DND-41 (cell line): ENCODE measurements at regions not wholly inside any gene's neighbourhood (a gene's known extent, or its start where the extent isn't known, plus 50 kb on each side); places are given as distances from the start of the nearest gene placed in this dataset.

Experiments
- ATAC-seq: fragments of 200-7000 bp; cut with Tn5 transposase; 3 replicates; pipeline ENCODE4 v1.9.1; 2021; ENCODE audit warnings: low read depth; ENCODE audit not compliant: insufficient read depth
- DNase-seq: peaks from one replicate; pipeline ENCODE4 v3.0.0-alpha.2; 2020
- H2AFZ ChIP-seq: 2 replicates; pipeline ENCODE4 v1.6.0; 2012; ENCODE audit warnings: low read depth, low read length
- H3K27ac ChIP-seq: 2 replicates; pipeline ENCODE4 v1.5.1; 2012; ENCODE audit warnings: low read length, inconsistent platforms
- H3K27me3 ChIP-seq: fragments of 200-600 bp; sonication (generic); 2 replicates; pipeline ENCODE4 v1.6.0; 2012; ENCODE audit warnings: low read length, mild to moderate bottlenecking, inconsistent platforms; ENCODE audit not compliant: insufficient read depth, poor library complexity
- H3K36me3 ChIP-seq: 2 replicates; pipeline ENCODE4 v1.5.1; 2012; ENCODE audit warnings: low read length, inconsistent platforms; ENCODE audit not compliant: insufficient read depth
- H3K4me1 ChIP-seq: 2 replicates; pipeline ENCODE4 v1.5.1; 2012; ENCODE audit warnings: mild to moderate bottlenecking, low read length; ENCODE audit not compliant: insufficient read depth
- H3K4me2 ChIP-seq: 2 replicates; pipeline ENCODE4 v1.6.0; 2012; ENCODE audit warnings: mild to moderate bottlenecking, moderate library complexity, low read length, inconsistent platforms; ENCODE audit not compliant: insufficient read depth
- H3K4me3 ChIP-seq, 2 experiments: fragments of 200-600 bp in 1 of 2; shearing (Covaris generic) in 1 of 2; 2 replicates each; pipeline ENCODE4 v1.5.1; 2012 to 2016; ENCODE audit warnings: inconsistent platforms in 2 of 2, low read length in 2 of 2, mild to moderate bottlenecking in 2 of 2, low read depth in 1 of 2, moderate library complexity in 1 of 2
- H3K79me2 ChIP-seq: 2 replicates; pipeline ENCODE4 v1.6.0; 2012; ENCODE audit warnings: low read length, inconsistent platforms; ENCODE audit not compliant: insufficient read depth
- H3K9ac ChIP-seq: 2 replicates; pipeline ENCODE4 v1.6.0; 2012; ENCODE audit warnings: low read depth, mild to moderate bottlenecking, inconsistent platforms, low read length, moderate library complexity
- H3K9me3 ChIP-seq: 2 replicates; pipeline ENCODE4 v1.5.1; 2012; ENCODE audit warnings: low read length, moderate library complexity, mild to moderate bottlenecking, inconsistent platforms; ENCODE audit not compliant: insufficient read depth, severe bottlenecking
- H4K20me1 ChIP-seq: 2 replicates; pipeline ENCODE4 v1.6.0; 2012; ENCODE audit warnings: low read length; ENCODE audit not compliant: insufficient read depth
- CTCF ChIP-seq: IDR thresholded peaks from 2 replicates; pipeline ENCODE4 v1.5.1; 2012; ENCODE audit warnings: borderline replicate concordance, low read length, moderate library complexity, mild to moderate bottlenecking; ENCODE audit not compliant: poor library complexity, severe bottlenecking; ENCODE audit errors: extremely low read depth
- EZH2 ChIP-seq: IDR thresholded peaks from 3 replicates; pipeline ENCODE4 v1.6.1; 2012; ENCODE audit warnings: borderline replicate concordance, low read depth, mild to moderate bottlenecking, moderate library complexity, low read length, inconsistent platforms; ENCODE audit not compliant: severe bottlenecking

GRCh38 chr12:68477261-68477772, 133.4 kb upstream of the RAP1B start:
- H2AFZ ChIP-seq, result no peak overlapping the region
- TF ChIP-seq EZH2 (no peak), CTCF (no peak)

GRCh38 chr12:68477906-68478305, 132.8 kb upstream of the RAP1B start:
- Histone ChIP-seq H3K9ac (no peak overlapping the region), H4K20me1 (no peaks in the 10 kb centered on the region), H3K9me3 (no peaks in the 10 kb centered on the region), H3K4me3 (no peak overlapping the region), H3K4me2 (no peak overlapping the region), H3K27me3 (no peaks in the 10 kb centered on the region), H3K27ac (no peak overlapping the region), H3K36me3 (no peaks in the 10 kb centered on the region), H3K79me2 (no peaks in the 10 kb centered on the region), H3K4me1 (peaks cover 11% of the 10 kb centered on the region), H2AFZ (no peak overlapping the region)
- DNase-seq (no peak), ATAC-seq (no peak)
- no peak for TF ChIP-seq EZH2
- no peak for TF ChIP-seq CTCF

More at GRCh38 chr12:68477261-68477772, 133.4 kb upstream of the RAP1B start:
- no peaks in the 10 kb centered on the region for H4K20me1 ChIP-seq
- no peak overlapping the region for H3K4me2 ChIP-seq
- H3K36me3 ChIP-seq, result no peaks in the 10 kb centered on the region
- ATAC-seq, result no peak
- no peak overlapping the region for H3K27ac ChIP-seq
- H3K4me3 ChIP-seq, result no peak overlapping the region
- H3K9me3 ChIP-seq, result no peaks in the 10 kb centered on the region
- H3K27me3 ChIP-seq, result no peaks in the 10 kb centered on the region
- H3K4me1 ChIP-seq, result peaks cover 5% of the 10 kb centered on the region
- DNase-seq, result no peak
- H3K9ac ChIP-seq, result no peak overlapping the region
- H3K79me2 ChIP-seq, result no peaks in the 10 kb centered on the region

GRCh38 chr12:68478516-68479260, 132.0 kb upstream of the RAP1B start:
- no peak overlapping the region for H3K9ac ChIP-seq
- H3K9me3 ChIP-seq, result no peaks in the 10 kb centered on the region
- peaks cover 19% of the 10 kb centered on the region for H3K4me1 ChIP-seq
- no peaks in the 10 kb centered on the region for H4K20me1 ChIP-seq
- ATAC-seq, result no peak
- H3K36me3 ChIP-seq, result no peaks in the 10 kb centered on the region
- no peak for DNase-seq
- no peak for TF ChIP-seq CTCF
- no peak for TF ChIP-seq EZH2
- no peaks in the 10 kb centered on the region for H3K79me2 ChIP-seq
- H3K27me3 ChIP-seq, result no peaks in the 10 kb centered on the region
- no peak overlapping the region for H3K4me2 ChIP-seq
- H3K27ac ChIP-seq, result no peak overlapping the region
- no peak overlapping the region for H3K4me3 ChIP-seq
- no peak overlapping the region for H2AFZ ChIP-seq
